NCI-H82 (cell line): ENCODE measurements at regions not wholly inside any gene's neighbourhood (a gene's known extent, or its start where the extent isn't known, plus 50 kb on each side); places are given as distances from the start of the nearest gene placed in this dataset.
A peak's percentile ranks its signal among the peaks of the same experiment; 100 is the strongest.

Experiments used
- DNase-seq: peaks from one replicate; lab custom pipeline; 2025; lab: John Stamatoyannopoulos, UW

GRCh38 chr4:15231265-15232091 is 196.4 kb upstream of the C1QTNF7 start:
- peak; percentile 84 for DNase-seq

- DNase-seq = no peak
These were observed 195.2 kb upstream of the C1QTNF7 start for GRCh38 chr4:15232366-15233263.

GRCh38 chr4:15233264-15233597 is 194.6 kb upstream of the C1QTNF7 start:
- peak; percentile 41 for DNase-seq

- no peak for DNase-seq
These were observed 194.2 kb upstream of the C1QTNF7 start for GRCh38 chr4:15233626-15234025.

- DNase-seq = no peak
These were observed 193.5 kb upstream of the C1QTNF7 start for GRCh38 chr4:15234116-15234855.

- no peak for DNase-seq
These were observed 193.0 kb upstream of the C1QTNF7 start for GRCh38 chr4:15234856-15235126.

GRCh38 chr4:15235135-15235534 is 192.7 kb upstream of the C1QTNF7 start:
- no peak for DNase-seq

- no peak for DNase-seq
These were observed 190.1 kb upstream of the C1QTNF7 start for GRCh38 chr4:15237648-15238230.

GRCh38 chr4:15238720-15239119 is 189.1 kb upstream of the C1QTNF7 start:
- peak; percentile 46 for DNase-seq

- no peak for DNase-seq
These were observed 188.0 kb upstream of the C1QTNF7 start for GRCh38 chr4:15239866-15240265.

- DNase-seq = no peak
These were observed 187.1 kb upstream of the C1QTNF7 start for GRCh38 chr4:15240764-15241163.

- DNase-seq = no peak
These were observed 185.8 kb upstream of the C1QTNF7 start for GRCh38 chr4:15242021-15242420.

GRCh38 chr4:15244354-15244753 is 183.5 kb upstream of the C1QTNF7 start:
- DNase-seq = no peak

GRCh38 chr4:15245006-15245530 is 182.8 kb upstream of the C1QTNF7 start:
- DNase-seq = no peak

GRCh38 chr4:15250021-15250441 is 177.8 kb upstream of the C1QTNF7 start:
- DNase-seq = no peak

GRCh38 chr4:15253349-15253748 is 174.5 kb upstream of the C1QTNF7 start:
- no peak for DNase-seq

- no peak for DNase-seq
These were observed 173.5 kb upstream of the C1QTNF7 start for GRCh38 chr4:15254236-15254880.

- no peak for DNase-seq
These were observed 172.3 kb upstream of the C1QTNF7 start for GRCh38 chr4:15255537-15255936.

GRCh38 chr4:15260758-15261157 is 167.1 kb upstream of the C1QTNF7 start:
- no peak for DNase-seq

GRCh38 chr4:15262396-15262795 is 165.4 kb upstream of the C1QTNF7 start:
- DNase-seq = no peak

- no peak for DNase-seq
These were observed 157.6 kb upstream of the C1QTNF7 start for GRCh38 chr4:15270201-15270600.

- no peak for DNase-seq
These were observed 141.8 kb upstream of the C1QTNF7 start for GRCh38 chr4:15286041-15286440.
